GM21528 (cell line): ENCODE measurements at regions not wholly inside any gene's neighbourhood (a gene's known extent, or its start where the extent isn't known, plus 50 kb on each side); places are given as distances from the start of the nearest gene placed in this dataset.

Experiments
- ATAC-seq: cut with Tn5 transposase; IDR thresholded peaks from one replicate; pipeline ENCODE4 v1.9.1; 2021; ENCODE audit warnings: mild to moderate bottlenecking, moderate library complexity; ENCODE audit not compliant: unreplicated experiment, low FRiP score

GRCh38 chr13:50099473-50099872 is 84.2 kb downstream of the KCNRG start:
- no peak for ATAC-seq

- ATAC-seq, result no peak
Measured at GRCh38 chr13:50101590-50101989, 86.3 kb downstream of the KCNRG start.

GRCh38 chr13:50104493-50104892 is 89.2 kb downstream of the KCNRG start:
- ATAC-seq, result no peak

GRCh38 chr13:50106559-50106958 is 91.3 kb downstream of the KCNRG start:
- ATAC-seq, result peak; percentile 74

- ATAC-seq, result no peak
Measured at GRCh38 chr13:50107205-50107604, 92.0 kb downstream of the KCNRG start.

- ATAC-seq, result no peak
Measured at GRCh38 chr13:50114961-50115360, 99.7 kb downstream of the KCNRG start.

- ATAC-seq, result no peak
Measured at GRCh38 chr13:50115695-50116094, 100.5 kb downstream of the KCNRG start.

- ATAC-seq, result no peak
Measured at GRCh38 chr13:50116430-50116973, 101.3 kb downstream of the KCNRG start.

GRCh38 chr13:50119591-50119990 is 104.3 kb downstream of the KCNRG start:
- no peak for ATAC-seq

GRCh38 chr13:50122455-50122854 is 107.2 kb downstream of the KCNRG start:
- ATAC-seq, result no peak

GRCh38 chr13:50123002-50123401 is 107.8 kb downstream of the KCNRG start:
- ATAC-seq, result no peak

GRCh38 chr13:50123515-50123861 is 108.2 kb downstream of the KCNRG start:
- ATAC-seq, result peak; percentile 1

- ATAC-seq, result peak; percentile 55
Measured at GRCh38 chr13:50123862-50124535, 108.8 kb downstream of the KCNRG start.

GRCh38 chr13:50124536-50125303 is 109.5 kb downstream of the KCNRG start:
- peak; percentile 33 for ATAC-seq

GRCh38 chr13:50125304-50125553 is 110.0 kb downstream of the KCNRG start:
- no peak for ATAC-seq

GRCh38 chr13:50125554-50126262 is 110.5 kb downstream of the KCNRG start:
- ATAC-seq, result no peak

GRCh38 chr13:50126263-50126992 is 111.2 kb downstream of the KCNRG start:
- ATAC-seq, result no peak

GRCh38 chr13:50126993-50127725 is 111.9 kb downstream of the KCNRG start:
- ATAC-seq, result no peak

GRCh38 chr13:50127726-50128291 is 112.6 kb downstream of the KCNRG start:
- ATAC-seq, result no peak

- ATAC-seq, result no peak
Measured at GRCh38 chr13:50128428-50128931, 113.2 kb downstream of the KCNRG start.
